ENCODE measurements at regions not wholly inside any gene's neighbourhood (a gene's known extent, or its start where the extent isn't known, plus 50 kb on each side); places are given as distances from the start of the nearest gene placed in this dataset.
"Not testable (repeated sequence)": the region's sequence is repeated elsewhere in the genome, so short reads cannot be mapped to it uniquely, and the experiment has no call there.

GRCh38 chr5:25094219-25094618 is 449.4 kb upstream of the CDH10 start:
- Mint-ChIP-seq H3K27ac (no peak overlapping the region), H3K9me3 (peaks cover 0 to 18% (median 9%) of the 10 kb centered on the region in 3 donors), H3K36me3 (no peaks in the 10 kb centered on the region), H3K4me3 (no peak overlapping the region), H3K27me3 (no peaks in the 10 kb centered on the region), H3K4me1 (no peaks in the 10 kb centered on the region)
- DNase-seq (no peak), ATAC-seq (replicated peaks in 1 of 4) (no peak)
- ChIA-PET CTCF (interaction anchor here in 1 of 2 donors (0.5 kb wide), 1 partner anchor 54 kb away, joined by 3 read pairs; no protein-coding TSS in a partner anchor), POLR2A (no interaction called here)
- Histone ChIP-seq H3K4me3 (ENCODE audit: control insufficient read depth in 1 of 2, extremely low read depth in 1 of 2, low read length in 1 of 2) (no peak overlapping the region), H3K27ac (ENCODE audit: low read length) (no peak overlapping the region), H3K9me3 (no peaks in the 10 kb centered on the region), H3K36me3 (ENCODE audit: control insufficient read depth in 2 of 2, extremely low read depth in 1 of 2, insufficient read depth in 1 of 2, low read length in 1 of 2) (no peaks in the 10 kb centered on the region), H3K4me1 (ENCODE audit: control insufficient read depth in 1 of 2, extremely low read depth in 1 of 2, insufficient read depth in 2 of 2, low read length in 2 of 2) (no peaks in the 10 kb centered on the region), H3K27me3 (replicated peaks in 1 of 2; ENCODE audit: control insufficient read depth in 2 of 2, extremely low read depth in 1 of 2, insufficient read depth in 2 of 2, low read length in 1 of 2) (no peaks in the 10 kb centered on the region)
- WGBS (ENCODE audit: insufficient coverage), result 78% methylated on average over 1 of the region's 2 CpGs

GRCh38 chr5:25091921-25092320 is 447.1 kb upstream of the CDH10 start:
- no peaks in the 10 kb centered on the region for H3K36me3 ChIP-seq (ENCODE audit: control insufficient read depth in 2 of 2, extremely low read depth in 1 of 2, insufficient read depth in 1 of 2, low read length in 1 of 2)
- POLR2A ChIA-PET, result no interaction called here
- no peak for DNase-seq
- H3K4me1 ChIP-seq (ENCODE audit: control insufficient read depth in 1 of 2, extremely low read depth in 1 of 2, insufficient read depth in 2 of 2, low read length in 2 of 2), result no peaks in the 10 kb centered on the region
- no peaks in the 10 kb centered on the region for H3K27me3 Mint-ChIP-seq
- H3K4me1 Mint-ChIP-seq, result no peaks in the 10 kb centered on the region
- H3K27ac Mint-ChIP-seq, result no peak overlapping the region
- no peaks in the 10 kb centered on the region for H3K27me3 ChIP-seq (replicated peaks in 1 of 2; ENCODE audit: control insufficient read depth in 2 of 2, extremely low read depth in 1 of 2, insufficient read depth in 2 of 2, low read length in 1 of 2)
- no peak overlapping the region for H3K4me3 Mint-ChIP-seq
- H3K4me3 ChIP-seq (ENCODE audit: control insufficient read depth in 1 of 2, extremely low read depth in 1 of 2, low read length in 1 of 2), result no peak overlapping the region
- H3K9me3 Mint-ChIP-seq, result peaks cover 4 to 21% (median 10%) of the 10 kb centered on the region in 3 donors
- CTCF ChIA-PET, result no interaction called here
- H3K9me3 ChIP-seq, result no peaks in the 10 kb centered on the region
- no peak overlapping the region for H3K27ac ChIP-seq (ENCODE audit: low read length)
- WGBS (ENCODE audit: insufficient coverage), result 100% methylated on average over 1 of the region's 3 CpGs
- ATAC-seq (replicated peaks in 1 of 4), result no peak
- H3K36me3 Mint-ChIP-seq, result no peaks in the 10 kb centered on the region

GRCh38 chr5:25090854-25091253 is 446.1 kb upstream of the CDH10 start:
- Histone ChIP-seq H3K27me3 (replicated peaks in 1 of 2; ENCODE audit: control insufficient read depth in 2 of 2, extremely low read depth in 1 of 2, insufficient read depth in 2 of 2, low read length in 1 of 2) (no peaks in the 10 kb centered on the region), H3K27ac (ENCODE audit: low read length) (no peak overlapping the region), H3K9me3 (no peaks in the 10 kb centered on the region), H3K4me1 (ENCODE audit: control insufficient read depth in 1 of 2, extremely low read depth in 1 of 2, insufficient read depth in 2 of 2, low read length in 2 of 2) (no peaks in the 10 kb centered on the region), H3K4me3 (ENCODE audit: control insufficient read depth in 1 of 2, extremely low read depth in 1 of 2, low read length in 1 of 2) (no peak overlapping the region), H3K36me3 (ENCODE audit: control insufficient read depth in 2 of 2, extremely low read depth in 1 of 2, insufficient read depth in 1 of 2, low read length in 1 of 2) (no peaks in the 10 kb centered on the region)
- H3K4me3 Mint-ChIP-seq, result no peak overlapping the region
- CTCF ChIA-PET, result no interaction called here
- ATAC-seq (replicated peaks in 1 of 4) (no peak), DNase-seq (no peak)
- no peak overlapping the region for H3K27ac Mint-ChIP-seq
- peaks cover 4 to 18% (median 7%) of the 10 kb centered on the region in 3 donors for H3K9me3 Mint-ChIP-seq
- H3K27me3 Mint-ChIP-seq, result no peaks in the 10 kb centered on the region
- H3K4me1 Mint-ChIP-seq, result no peaks in the 10 kb centered on the region
- H3K36me3 Mint-ChIP-seq, result no peaks in the 10 kb centered on the region
- WGBS (ENCODE audit: insufficient coverage), result 100% methylated on average over 1 of the region's 1 CpG
- POLR2A ChIA-PET, result no interaction called here

- H3K27me3 Mint-ChIP-seq, result no peaks in the 10 kb centered on the region
- H3K4me1 Mint-ChIP-seq, result no peaks in the 10 kb centered on the region
- Histone ChIP-seq H3K4me3 (ENCODE audit: control insufficient read depth in 1 of 2, extremely low read depth in 1 of 2, low read length in 1 of 2) (no peak overlapping the region), H3K36me3 (ENCODE audit: control insufficient read depth in 2 of 2, extremely low read depth in 1 of 2, insufficient read depth in 1 of 2, low read length in 1 of 2) (no peaks in the 10 kb centered on the region), H3K4me1 (ENCODE audit: control insufficient read depth in 1 of 2, extremely low read depth in 1 of 2, insufficient read depth in 2 of 2, low read length in 2 of 2) (no peaks in the 10 kb centered on the region), H3K27ac (ENCODE audit: low read length) (no peak overlapping the region), H3K9me3 (no peaks in the 10 kb centered on the region), H3K27me3 (replicated peaks in 1 of 2; ENCODE audit: control insufficient read depth in 2 of 2, extremely low read depth in 1 of 2, insufficient read depth in 2 of 2, low read length in 1 of 2) (no peaks in the 10 kb centered on the region)
- H3K9me3 Mint-ChIP-seq, result peaks cover 4 to 24% (median 9%) of the 10 kb centered on the region in 3 donors
- CTCF ChIA-PET, result no interaction called here
- DNase-seq (no peak), ATAC-seq (replicated peaks in 1 of 4) (no peak)
- H3K36me3 Mint-ChIP-seq, result no peaks in the 10 kb centered on the region
- WGBS (ENCODE audit: insufficient coverage), result 97% methylated on average over 4 of the region's 8 CpGs
- POLR2A ChIA-PET, result no interaction called here
- H3K27ac Mint-ChIP-seq, result no peak overlapping the region
- no peak overlapping the region for H3K4me3 Mint-ChIP-seq
These were observed 445.5 kb upstream of the CDH10 start for GRCh38 chr5:25090275-25090674.

DNA sequence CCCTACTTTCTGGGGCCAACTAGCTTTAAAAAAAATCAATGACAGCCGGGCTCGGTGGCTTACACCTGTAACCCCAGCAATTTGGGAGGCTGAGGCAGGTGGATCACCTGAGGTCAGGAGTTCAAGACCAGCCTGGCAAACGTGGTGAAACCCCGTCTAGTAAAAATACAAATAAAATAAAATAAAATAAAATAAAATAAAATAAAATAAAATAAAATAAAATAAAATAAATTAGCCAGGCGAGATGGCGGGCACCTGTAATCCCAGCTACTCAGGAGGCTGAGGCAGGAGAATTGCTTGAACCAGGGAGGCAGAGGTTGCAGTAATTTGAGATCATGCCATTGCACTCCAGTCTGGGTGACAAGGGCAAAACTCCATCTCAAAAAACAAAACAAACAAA is 443.9 kb upstream of the CDH10 start:
- H3K4me3 Mint-ChIP-seq; H3K4me3 ChIP-seq (ENCODE audit: control insufficient read depth in 1 of 2, extremely low read depth in 1 of 2, low read length in 1 of 2); H3K9me3 ChIP-seq; H3K4me1 Mint-ChIP-seq; H3K36me3 Mint-ChIP-seq; CTCF ChIA-PET; ATAC-seq (replicated peaks in 1 of 4); DNase-seq; H3K36me3 ChIP-seq (ENCODE audit: control insufficient read depth in 2 of 2, extremely low read depth in 1 of 2, insufficient read depth in 1 of 2, low read length in 1 of 2); H3K27me3 Mint-ChIP-seq; H3K27ac Mint-ChIP-seq; POLR2A ChIA-PET; H3K27ac ChIP-seq (ENCODE audit: low read length); H3K27me3 ChIP-seq (replicated peaks in 1 of 2; ENCODE audit: control insufficient read depth in 2 of 2, extremely low read depth in 1 of 2, insufficient read depth in 2 of 2, low read length in 1 of 2); H3K4me1 ChIP-seq (ENCODE audit: control insufficient read depth in 1 of 2, extremely low read depth in 1 of 2, insufficient read depth in 2 of 2, low read length in 2 of 2): not testable (repeated sequence)
- H3K9me3 Mint-ChIP-seq, result peaks cover 4 to 21% (median 4%) of the 10 kb centered on the region in 3 donors
- WGBS (ENCODE audit: insufficient coverage), result no CpG with 5 or more reads among the region's 6 CpGs

GRCh38 chr5:25083261-25083660 is 438.5 kb upstream of the CDH10 start:
- H3K27ac Mint-ChIP-seq; H3K36me3 Mint-ChIP-seq; CTCF ChIA-PET; H3K4me3 ChIP-seq (ENCODE audit: control insufficient read depth in 1 of 2, extremely low read depth in 1 of 2, low read length in 1 of 2); POLR2A ChIA-PET; H3K4me1 ChIP-seq (ENCODE audit: control insufficient read depth in 1 of 2, extremely low read depth in 1 of 2, insufficient read depth in 2 of 2, low read length in 2 of 2); H3K27me3 ChIP-seq (replicated peaks in 1 of 2; ENCODE audit: control insufficient read depth in 2 of 2, extremely low read depth in 1 of 2, insufficient read depth in 2 of 2, low read length in 1 of 2); H3K36me3 ChIP-seq (ENCODE audit: control insufficient read depth in 2 of 2, extremely low read depth in 1 of 2, insufficient read depth in 1 of 2, low read length in 1 of 2); DNase-seq; ATAC-seq (replicated peaks in 1 of 4); H3K27ac ChIP-seq (ENCODE audit: low read length); H3K4me3 Mint-ChIP-seq; H3K9me3 ChIP-seq; H3K4me1 Mint-ChIP-seq; H3K27me3 Mint-ChIP-seq: not testable (repeated sequence)
- H3K9me3 Mint-ChIP-seq, result peaks cover 4 to 13% (median 6%) of the 10 kb centered on the region in 3 donors
- no CpG with 5 or more reads among the region's 27 CpGs for WGBS (ENCODE audit: insufficient coverage)

- ATAC-seq (replicated peaks in 1 of 4), result no peak
- no peak overlapping the region for H3K27ac Mint-ChIP-seq
- H3K4me1 Mint-ChIP-seq, result no peaks in the 10 kb centered on the region
- no peak for DNase-seq
- H3K27ac ChIP-seq (ENCODE audit: low read length), result no peak overlapping the region
- no peaks in the 10 kb centered on the region for H3K36me3 ChIP-seq (ENCODE audit: control insufficient read depth in 2 of 2, extremely low read depth in 1 of 2, insufficient read depth in 1 of 2, low read length in 1 of 2)
- H3K27me3 ChIP-seq (replicated peaks in 1 of 2; ENCODE audit: control insufficient read depth in 2 of 2, extremely low read depth in 1 of 2, insufficient read depth in 2 of 2, low read length in 1 of 2), result no peaks in the 10 kb centered on the region
- no peaks in the 10 kb centered on the region for H3K9me3 ChIP-seq
- no peak overlapping the region for H3K4me3 Mint-ChIP-seq
- H3K27me3 Mint-ChIP-seq, result no peaks in the 10 kb centered on the region
- ChIA-PET POLR2A (interaction anchor here in 1 of 2 donors (0.6 kb wide), 1 partner anchor 101 kb away, joined by 4 read pairs; no protein-coding TSS in a partner anchor), CTCF (no interaction called here)
- no CpG with 5 or more reads among the region's 1 CpG for WGBS (ENCODE audit: insufficient coverage)
- peaks cover 12 to 22% (median 14%) of the 10 kb centered on the region in 3 donors for H3K9me3 Mint-ChIP-seq
- H3K4me3 ChIP-seq (ENCODE audit: control insufficient read depth in 1 of 2, extremely low read depth in 1 of 2, low read length in 1 of 2), result no peak overlapping the region
- H3K36me3 Mint-ChIP-seq, result no peaks in the 10 kb centered on the region
- no peaks in the 10 kb centered on the region for H3K4me1 ChIP-seq (ENCODE audit: control insufficient read depth in 1 of 2, extremely low read depth in 1 of 2, insufficient read depth in 2 of 2, low read length in 2 of 2)
These were observed 421.5 kb upstream of the CDH10 start for GRCh38 chr5:25066239-25066638.
